GM06990 (cell line): ENCODE measurements at regions not wholly inside any gene's neighbourhood (a gene's known extent, or its start where the extent isn't known, plus 50 kb on each side); places are given as distances from the start of the nearest gene placed in this dataset.

Experiments used
- DNase-seq: peaks from one replicate; pipeline ENCODE4 v3.0.0-alpha.2; 2011; ENCODE audit not compliant: insufficient read length; ENCODE audit errors: extremely low read depth
- H3K27me3 ChIP-seq: replicated peaks from 2 replicates; pipeline ENCODE4 v1.6.0; 2011; ENCODE audit warnings: low read length; ENCODE audit not compliant: control insufficient read depth, insufficient read depth
- H3K36me3 ChIP-seq: 2 replicates; pipeline ENCODE4 v1.5.1; 2011; ENCODE audit warnings: low read length; ENCODE audit not compliant: control insufficient read depth, insufficient read depth
- H3K4me3 ChIP-seq: replicated peaks from 2 replicates; pipeline ENCODE4 v1.5.1; 2011; ENCODE audit warnings: low read depth, mild to moderate bottlenecking, control low read depth, low read length
- TF ChIP-seq, protein P1 (sequence below): IDR thresholded peaks from 2 replicates; pipeline ENCODE4 v1.5.1; 2011; ENCODE audit warnings: low read length, control low read depth, mild to moderate bottlenecking, inconsistent platforms; ENCODE audit not compliant: insufficient read depth, poor library complexity, severe bottlenecking

DNA sequence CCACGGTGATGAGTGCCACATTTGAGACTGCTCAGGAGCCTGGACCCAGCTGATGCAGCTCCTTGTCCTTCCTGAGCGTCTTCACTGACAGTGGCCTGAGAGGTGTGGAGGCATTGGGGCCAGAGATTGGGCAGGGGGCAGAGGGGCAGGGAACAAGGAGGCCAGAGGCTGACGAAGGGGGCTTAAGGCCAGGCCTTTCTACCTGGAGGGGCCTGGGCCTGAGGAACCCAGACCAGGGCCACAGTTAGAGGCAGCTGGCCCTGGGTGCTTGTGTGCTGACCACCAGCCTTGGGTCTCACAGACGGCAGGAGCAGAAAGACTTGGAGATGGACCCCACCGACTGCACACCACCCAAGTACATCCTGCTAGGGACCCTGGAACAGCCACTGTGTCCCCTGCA is 168.2 kb upstream of the ZNF267 start:
- peaks cover 54% of the 10 kb centered on the region for H3K36me3 ChIP-seq

DNA sequence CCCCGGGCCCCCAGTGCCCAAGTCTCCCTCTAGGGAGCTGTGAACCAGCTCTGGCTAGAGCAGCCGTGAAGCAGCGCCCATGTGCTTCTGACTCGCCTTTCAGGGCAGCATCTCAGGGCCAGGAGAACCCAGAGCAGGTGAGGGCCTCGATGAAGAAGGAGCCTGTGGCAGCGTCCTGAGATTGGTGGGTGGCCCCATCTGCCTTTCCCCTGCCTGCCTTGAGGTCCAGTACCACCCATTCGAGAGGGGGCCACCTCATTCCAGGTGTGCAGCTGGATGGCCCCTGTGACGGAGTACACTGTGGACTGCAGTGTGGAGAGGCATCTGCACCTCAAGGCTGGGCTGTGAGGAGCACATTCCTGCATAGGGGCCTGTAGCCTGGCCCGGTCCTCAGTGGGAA is 167.3 kb upstream of the ZNF267 start:
- no peak for DNase-seq
- TF ChIP-seq, protein P1, sequence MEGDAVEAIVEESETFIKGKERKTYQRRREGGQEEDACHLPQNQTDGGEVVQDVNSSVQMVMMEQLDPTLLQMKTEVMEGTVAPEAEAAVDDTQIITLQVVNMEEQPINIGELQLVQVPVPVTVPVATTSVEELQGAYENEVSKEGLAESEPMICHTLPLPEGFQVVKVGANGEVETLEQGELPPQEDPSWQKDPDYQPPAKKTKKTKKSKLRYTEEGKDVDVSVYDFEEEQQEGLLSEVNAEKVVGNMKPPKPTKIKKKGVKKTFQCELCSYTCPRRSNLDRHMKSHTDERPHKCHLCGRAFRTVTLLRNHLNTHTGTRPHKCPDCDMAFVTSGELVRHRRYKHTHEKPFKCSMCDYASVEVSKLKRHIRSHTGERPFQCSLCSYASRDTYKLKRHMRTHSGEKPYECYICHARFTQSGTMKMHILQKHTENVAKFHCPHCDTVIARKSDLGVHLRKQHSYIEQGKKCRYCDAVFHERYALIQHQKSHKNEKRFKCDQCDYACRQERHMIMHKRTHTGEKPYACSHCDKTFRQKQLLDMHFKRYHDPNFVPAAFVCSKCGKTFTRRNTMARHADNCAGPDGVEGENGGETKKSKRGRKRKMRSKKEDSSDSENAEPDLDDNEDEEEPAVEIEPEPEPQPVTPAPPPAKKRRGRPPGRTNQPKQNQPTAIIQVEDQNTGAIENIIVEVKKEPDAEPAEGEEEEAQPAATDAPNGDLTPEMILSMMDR: no peak
- Histone ChIP-seq H3K36me3 (peaks cover 54% of the 10 kb centered on the region), H3K4me3 (no peak overlapping the region), H3K27me3 (no peaks in the 10 kb centered on the region)

More for the DNA sequence above, 168.2 kb upstream of the ZNF267 start:
- no peak for DNase-seq
- TF ChIP-seq, protein P1: no peak
- Histone ChIP-seq H3K4me3 (no peak overlapping the region), H3K27me3 (no peaks in the 10 kb centered on the region)

DNA sequence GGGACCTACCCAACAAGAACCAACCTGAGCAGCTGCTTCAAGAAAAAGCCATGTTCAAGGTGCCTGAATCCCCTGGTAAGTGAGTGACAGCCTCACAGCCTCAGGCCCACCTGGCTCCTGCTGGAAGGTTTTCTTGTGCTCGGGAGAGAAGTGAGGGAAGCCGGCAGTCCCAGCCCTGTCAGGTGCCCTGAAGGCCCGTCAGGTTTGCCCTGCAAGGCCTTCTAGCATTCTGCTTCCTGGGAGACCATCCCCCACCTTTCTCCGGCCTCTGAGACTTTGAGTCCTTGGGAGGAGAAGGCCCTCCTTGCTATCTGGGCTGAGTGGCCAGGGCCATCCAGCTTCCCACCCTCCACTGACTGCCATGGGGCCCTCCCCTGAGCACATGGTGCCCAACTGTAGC is 166.7 kb upstream of the ZNF267 start:
- no peak overlapping the region for H3K4me3 ChIP-seq
- peaks cover 54% of the 10 kb centered on the region for H3K36me3 ChIP-seq
- DNase-seq: no peak
- TF ChIP-seq, protein P1: no peak
- no peaks in the 10 kb centered on the region for H3K27me3 ChIP-seq

DNA sequence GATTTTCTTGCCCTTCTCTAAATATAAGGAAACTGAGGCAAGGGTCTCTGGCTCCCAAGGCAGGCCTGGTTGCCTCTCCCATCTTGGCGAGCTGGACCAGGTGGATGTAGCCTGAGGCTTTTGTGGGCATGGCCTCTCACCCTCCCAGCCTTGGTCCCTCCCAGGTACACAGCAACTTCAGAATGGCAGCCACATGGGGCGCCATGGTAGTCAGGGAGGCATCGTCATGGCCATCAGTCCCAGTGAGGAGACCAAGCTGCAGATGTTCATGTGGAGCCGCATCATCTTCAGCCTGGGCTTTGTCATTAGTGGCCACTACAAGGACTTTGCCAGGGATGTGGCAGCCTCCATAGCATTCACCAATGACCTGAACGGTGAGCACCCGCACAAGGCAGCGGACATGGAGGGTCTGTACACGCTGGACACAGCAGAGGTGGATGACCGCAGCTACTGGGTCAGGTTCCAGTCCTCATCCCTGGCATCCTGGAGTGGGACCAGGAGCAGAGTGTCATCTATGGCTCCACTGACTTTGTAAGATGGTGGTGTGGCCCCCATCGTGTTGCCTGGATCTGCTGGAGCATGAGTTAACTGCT is 165.8 kb upstream of the ZNF267 start:
- no peaks in the 10 kb centered on the region for H3K27me3 ChIP-seq
- peaks cover 50% of the 10 kb centered on the region for H3K36me3 ChIP-seq
- TF ChIP-seq, protein P1: no peak
- no peak for DNase-seq
- H3K4me3 ChIP-seq: no peak overlapping the region

DNA sequence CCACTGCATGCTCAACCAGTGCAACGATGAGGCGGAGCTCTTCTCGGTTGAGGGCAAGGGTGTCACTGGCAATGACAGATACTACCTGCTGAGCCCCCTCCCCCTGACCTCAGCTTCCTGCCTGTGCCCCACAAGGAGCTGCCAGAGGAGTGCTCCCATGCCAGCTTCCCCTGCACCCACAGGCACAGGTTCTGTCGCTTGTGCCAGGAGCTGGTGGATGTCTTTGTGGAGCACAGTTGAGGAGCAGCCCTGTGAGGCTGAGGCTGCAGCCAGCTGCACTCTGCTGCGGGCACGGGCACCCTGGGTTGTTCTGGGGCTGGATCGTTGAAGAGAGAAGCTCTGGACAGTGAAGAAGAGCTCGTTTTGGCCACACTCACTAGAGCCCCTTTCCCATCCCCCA is 165.3 kb upstream of the ZNF267 start:
- TF ChIP-seq, protein P1: no peak
- Histone ChIP-seq H3K36me3 (peaks cover 45% of the 10 kb centered on the region), H3K4me3 (no peak overlapping the region), H3K27me3 (no peaks in the 10 kb centered on the region)
- DNase-seq: no peak

DNA sequence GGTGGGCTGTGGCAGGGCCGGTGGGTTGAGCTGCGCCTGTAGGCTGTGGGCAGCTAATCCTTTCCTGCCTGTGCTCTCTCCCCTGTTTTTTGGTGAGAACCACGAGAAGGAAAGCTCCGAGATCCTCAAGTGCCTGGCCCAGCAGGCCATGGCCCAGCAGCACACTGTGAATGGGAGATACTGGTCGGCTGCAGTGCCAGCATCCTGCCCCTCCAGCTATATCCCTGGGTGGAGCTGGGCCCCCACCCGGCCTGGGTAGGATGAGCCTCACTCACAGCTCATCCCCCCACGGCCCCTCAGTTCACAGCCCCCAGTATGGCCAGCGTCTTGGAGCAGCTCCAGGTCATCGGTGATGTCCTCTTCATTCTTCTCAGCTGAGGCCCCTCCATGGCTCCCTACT is 164.4 kb upstream of the ZNF267 start:
- Histone ChIP-seq H3K36me3 (peaks cover 38% of the 10 kb centered on the region), H3K4me3 (no peak overlapping the region), H3K27me3 (no peaks in the 10 kb centered on the region)
- TF ChIP-seq, protein P1: no peak
- no peak for DNase-seq
